ENCODE measurements at regions not wholly inside any gene's neighbourhood (a gene's known extent, or its start where the extent isn't known, plus 50 kb on each side); places are given as distances from the start of the nearest gene placed in this dataset.

GRCh38 chr5:120082316-120083068, 381.6 kb upstream of the PRR16 start:
- TF ChIP-seq POLR2A (IDR thresholded peaks at IDR 0.05; ENCODE audit: low read length) (no peak), GATA1 (IDR thresholded peaks at IDR 0.05; ENCODE audit: low read depth, low read length) (no peak)

Data from erythroblast (primary cell).